ENCODE measurements at regions not wholly inside any gene's neighbourhood (a gene's known extent, or its start where the extent isn't known, plus 50 kb on each side); places are given as distances from the start of the nearest gene placed in this dataset.

DNA sequence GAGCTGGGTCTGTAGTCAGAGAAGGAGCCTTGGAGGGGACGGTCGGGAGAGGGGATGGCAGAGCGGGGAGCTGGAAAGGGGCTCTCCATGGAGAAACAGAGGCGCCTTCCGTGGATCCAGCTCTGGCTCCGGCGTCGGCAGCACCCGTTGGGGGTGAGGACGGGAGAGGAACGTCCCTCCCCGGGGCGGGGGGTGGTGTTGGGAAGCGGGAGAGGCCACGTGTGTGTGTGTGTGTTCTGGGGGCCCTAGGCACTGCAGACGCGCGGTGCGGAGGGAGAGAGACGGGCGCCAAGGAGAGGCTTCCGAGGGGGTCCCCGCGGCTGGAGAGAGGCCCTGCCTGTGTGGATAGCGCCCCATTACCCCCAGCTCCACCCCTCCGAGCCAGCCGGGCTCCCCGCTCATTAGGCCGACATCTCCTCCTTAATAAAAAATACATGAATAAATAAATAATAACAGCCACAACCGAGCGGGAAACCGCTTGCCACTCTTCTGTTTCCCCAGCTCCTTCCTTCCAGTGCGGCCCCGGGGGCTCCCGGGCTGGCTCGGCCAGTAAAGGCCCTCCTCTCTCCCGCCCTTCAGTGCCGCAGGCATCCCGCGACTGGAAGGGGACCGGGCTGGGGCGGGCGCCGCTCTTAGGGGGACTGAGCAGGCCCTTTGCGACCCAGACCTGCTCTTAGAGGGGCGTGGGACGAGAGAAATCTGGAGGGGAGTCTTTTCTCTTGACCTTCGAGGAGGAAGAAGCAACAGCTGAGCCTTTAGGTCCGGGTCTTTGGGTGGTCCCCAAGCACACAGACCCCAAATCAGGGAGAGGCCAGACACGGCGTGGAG, 71.3 kb upstream of the ARAP3 start:
- H3K4me3 ChIP-seq (ENCODE audit: control extremely low read depth in 1 of 5, extremely low read depth in 1 of 5, insufficient read depth in 1 of 5, low read depth in 2 of 5, low read length in 4 of 5) = no peak overlapping the region
- H3K79me2 ChIP-seq (ENCODE audit: control insufficient read depth, insufficient read depth, low read length) = no peaks in the 10 kb centered on the region
- H3K9ac ChIP-seq (ENCODE audit: low read length) = no peak overlapping the region
- ATAC-seq (ENCODE audit: low read depth) (no peak), DNase-seq (no peak)
- H4K20me1 ChIP-seq (ENCODE audit: control insufficient read depth, insufficient read depth, low read length, poor library complexity, severe bottlenecking) = no peaks in the 10 kb centered on the region
- no peak overlapping the region for H3K27ac ChIP-seq (ENCODE audit: low read length in 2 of 2)
- no peaks in the 10 kb centered on the region for H3K9me3 Mint-ChIP-seq (ENCODE audit: insufficient read depth)
- H3K4me1 ChIP-seq (ENCODE audit: control insufficient read depth in 2 of 2, insufficient read depth in 2 of 2, low read length in 2 of 2) = peaks cover 0 to under 1% of the 10 kb centered on the region in 2 donors
- H3K27ac Mint-ChIP-seq = no peak overlapping the region
- peaks cover 0 to 75% (median 22%) of the 10 kb centered on the region in 4 experiments for H3K27me3 ChIP-seq (replicated peaks in 1 of 4; ENCODE audit: control extremely low read depth in 1 of 4, control insufficient read depth in 3 of 4, insufficient read depth in 4 of 4, low read length in 3 of 4)
- no peaks in the 10 kb centered on the region for H3K36me3 ChIP-seq (replicated peaks in 1 of 2; ENCODE audit: control extremely low read depth in 1 of 2, control insufficient read depth in 1 of 2, extremely low read depth in 1 of 2, insufficient read depth in 2 of 2, low read length in 1 of 2)
- CTCF ChIA-PET = interaction anchor here (0.7 kb wide), 1 partner anchor 62 kb away, joined by 3 read pairs; no protein-coding TSS in a partner anchor
- POLR2A ChIA-PET = interaction anchor here (0.5 kb wide), 1 partner anchor 12 kb away, joined by 3 read pairs; no protein-coding TSS in a partner anchor
- no peak overlapping the region for H3K4me3 Mint-ChIP-seq
- no peak overlapping the region for H3K4me2 ChIP-seq (replicated peaks; ENCODE audit: low read depth, low read length, poor library complexity, severe bottlenecking)
- H3K9me3 ChIP-seq (ENCODE audit: control extremely low read depth in 1 of 3, control insufficient read depth in 2 of 3, insufficient read depth in 1 of 3, low read length in 2 of 3) = peaks cover 0 to 31% (median 0%) of the 10 kb centered on the region in 3 donors
- H3K4me1 Mint-ChIP-seq = peaks cover under 1% of the 10 kb centered on the region
- peaks cover 79% of the 10 kb centered on the region for H3K27me3 Mint-ChIP-seq
- 16% methylated on average over 32 of the region's 51 CpGs for WGBS (ENCODE audit: insufficient coverage)
- TF ChIP-seq EZH2 (IDR thresholded peaks at IDR 0.05; ENCODE audit: borderline replicate concordance, insufficient read depth, low read depth, low read length, poor library complexity, severe bottlenecking) = no peak
- TF ChIP-seq, protein P1, sequence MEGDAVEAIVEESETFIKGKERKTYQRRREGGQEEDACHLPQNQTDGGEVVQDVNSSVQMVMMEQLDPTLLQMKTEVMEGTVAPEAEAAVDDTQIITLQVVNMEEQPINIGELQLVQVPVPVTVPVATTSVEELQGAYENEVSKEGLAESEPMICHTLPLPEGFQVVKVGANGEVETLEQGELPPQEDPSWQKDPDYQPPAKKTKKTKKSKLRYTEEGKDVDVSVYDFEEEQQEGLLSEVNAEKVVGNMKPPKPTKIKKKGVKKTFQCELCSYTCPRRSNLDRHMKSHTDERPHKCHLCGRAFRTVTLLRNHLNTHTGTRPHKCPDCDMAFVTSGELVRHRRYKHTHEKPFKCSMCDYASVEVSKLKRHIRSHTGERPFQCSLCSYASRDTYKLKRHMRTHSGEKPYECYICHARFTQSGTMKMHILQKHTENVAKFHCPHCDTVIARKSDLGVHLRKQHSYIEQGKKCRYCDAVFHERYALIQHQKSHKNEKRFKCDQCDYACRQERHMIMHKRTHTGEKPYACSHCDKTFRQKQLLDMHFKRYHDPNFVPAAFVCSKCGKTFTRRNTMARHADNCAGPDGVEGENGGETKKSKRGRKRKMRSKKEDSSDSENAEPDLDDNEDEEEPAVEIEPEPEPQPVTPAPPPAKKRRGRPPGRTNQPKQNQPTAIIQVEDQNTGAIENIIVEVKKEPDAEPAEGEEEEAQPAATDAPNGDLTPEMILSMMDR (IDR thresholded peaks at IDR 0.05) = no peak
- intact Hi-C loops (cut with micrococcal nuclease) = no loop called here
- no peak overlapping the region for H2AFZ ChIP-seq (ENCODE audit: insufficient read depth, low read depth, low read length, poor library complexity, severe bottlenecking)

All from B cell (primary cell).